GDM1 (cell line): ENCODE measurements at regions not wholly inside any gene's neighbourhood (a gene's known extent, or its start where the extent isn't known, plus 50 kb on each side); places are given as distances from the start of the nearest gene placed in this dataset.

Experiments
- DNase-seq: peaks from one replicate; lab custom pipeline; 2025; lab: John Stamatoyannopoulos, UW

GRCh38 chr19:28020619-28021258 is 1192.2 kb downstream of the UQCRFS1 start:
- no peak for DNase-seq

- no peak for DNase-seq
Measured at GRCh38 chr19:28019901-28020300, 1193.0 kb downstream of the UQCRFS1 start.

GRCh38 chr19:28019371-28019770 is 1193.6 kb downstream of the UQCRFS1 start:
- no peak for DNase-seq

- no peak for DNase-seq
Measured at GRCh38 chr19:28018499-28018898, 1194.5 kb downstream of the UQCRFS1 start.

- no peak for DNase-seq
Measured at GRCh38 chr19:28014615-28015405, 1198.1 kb downstream of the UQCRFS1 start.

GRCh38 chr19:28012361-28012760 is 1200.6 kb downstream of the UQCRFS1 start:
- no peak for DNase-seq

GRCh38 chr19:28010656-28011055 is 1202.3 kb downstream of the UQCRFS1 start:
- DNase-seq, result no peak

GRCh38 chr19:28009696-28010095 is 1203.3 kb downstream of the UQCRFS1 start:
- DNase-seq, result no peak

GRCh38 chr19:28008695-28009094 is 1204.3 kb downstream of the UQCRFS1 start:
- DNase-seq, result no peak

- no peak for DNase-seq
Measured at GRCh38 chr19:28003543-28003942, 1209.4 kb downstream of the UQCRFS1 start.

- no peak for DNase-seq
Measured at GRCh38 chr19:27997069-27997468, 1215.9 kb downstream of the UQCRFS1 start.

GRCh38 chr19:27993619-27994570 is 1219.1 kb downstream of the UQCRFS1 start:
- no peak for DNase-seq

- DNase-seq, result no peak
Measured at GRCh38 chr19:27986299-27986698, 1226.7 kb downstream of the UQCRFS1 start.

- DNase-seq, result no peak
Measured at GRCh38 chr19:27975419-27976005, 1237.4 kb downstream of the UQCRFS1 start.

- DNase-seq, result no peak
Measured at GRCh38 chr19:27974082-27974513, 1238.9 kb downstream of the UQCRFS1 start.

GRCh38 chr19:27972291-27973040 is 1240.5 kb downstream of the UQCRFS1 start:
- DNase-seq, result no peak

- DNase-seq, result no peak
Measured at GRCh38 chr19:27971869-27972268, 1241.1 kb downstream of the UQCRFS1 start.

GRCh38 chr19:27971071-27971470 is 1241.9 kb downstream of the UQCRFS1 start:
- no peak for DNase-seq

- DNase-seq, result no peak
Measured at GRCh38 chr19:27966390-27966816, 1246.5 kb downstream of the UQCRFS1 start.

GRCh38 chr19:27964185-27964584 is 1248.8 kb downstream of the UQCRFS1 start:
- DNase-seq, result no peak

- no peak for DNase-seq
Measured at GRCh38 chr19:27962264-27962663, 1250.7 kb downstream of the UQCRFS1 start.
